Astrocyte (in vitro differentiated cells and primary cell): ENCODE measurements at regions not wholly inside any gene's neighbourhood (a gene's known extent, or its start where the extent isn't known, plus 50 kb on each side); places are given as distances from the start of the nearest gene placed in this dataset.

Experiments used
- DNase-seq: peaks from one replicate; pipeline ENCODE4 v3.0.0-alpha.2; 2010; ENCODE audit warnings: low read depth
- FAIRE-seq: peaks from 2 replicates; lab custom pipeline; 2011; peaks lifted over from hg19 to GRCh38; lab: Jason Lieb, UNC
- H2AFZ ChIP-seq: 2 replicates; pipeline ENCODE4 v1.6.0; 2012; ENCODE audit warnings: low read depth, low read length, inconsistent platforms
- H3K27ac ChIP-seq: 2 replicates; pipeline ENCODE4 v1.5.1; 2011; ENCODE audit warnings: low read depth, low read length, inconsistent platforms
- H3K27me3 ChIP-seq: 2 replicates; pipeline ENCODE4 v1.6.0; 2011; ENCODE audit warnings: low read length, inconsistent platforms; ENCODE audit not compliant: insufficient read depth
- H3K36me3 ChIP-seq: 2 replicates; pipeline ENCODE4 v1.5.1; 2011; ENCODE audit warnings: low read length, inconsistent platforms; ENCODE audit not compliant: insufficient read depth
- H3K4me1 ChIP-seq: 2 replicates; pipeline ENCODE4 v1.5.1; 2011; ENCODE audit warnings: low read length, inconsistent platforms; ENCODE audit not compliant: insufficient read depth
- H3K4me2 ChIP-seq: 2 replicates; pipeline ENCODE4 v1.6.0; 2012; ENCODE audit warnings: low read length, inconsistent platforms
- H3K4me3 ChIP-seq: 2 replicates; pipeline ENCODE4 v1.5.1; 2011; ENCODE audit warnings: low read depth, mild to moderate bottlenecking, low read length, inconsistent platforms; ENCODE audit not compliant: insufficient read depth
- H3K79me2 ChIP-seq: 2 replicates; pipeline ENCODE4 v1.6.0; 2012; ENCODE audit warnings: mild to moderate bottlenecking, low read length, inconsistent platforms; ENCODE audit not compliant: insufficient read depth
- H3K9ac ChIP-seq: 2 replicates; pipeline ENCODE4 v1.6.0; 2012; ENCODE audit warnings: mild to moderate bottlenecking, low read length, inconsistent platforms
- H3K9me3 ChIP-seq: 2 replicates; pipeline ENCODE4 v1.5.1; 2012; ENCODE audit warnings: low read depth, mild to moderate bottlenecking, low read length, inconsistent platforms; ENCODE audit not compliant: insufficient read depth
- H4K20me1 ChIP-seq: 2 replicates; pipeline ENCODE4 v1.6.0; 2012; ENCODE audit warnings: low read length, inconsistent platforms; ENCODE audit not compliant: insufficient read depth
- H3K27ac Mint-ChIP-seq: one replicate; pipeline ENCODE4 v1.8.0; 2021; ENCODE audit warnings: mild to moderate bottlenecking, mixed read lengths; ENCODE audit not compliant: unreplicated experiment
- H3K27me3 Mint-ChIP-seq: one replicate; pipeline ENCODE4 v1.8.0; 2021; ENCODE audit warnings: low read depth, mixed read lengths; ENCODE audit not compliant: unreplicated experiment
- H3K36me3 Mint-ChIP-seq: one replicate; pipeline ENCODE4 v1.8.0; 2021; ENCODE audit warnings: low read depth, mixed read lengths; ENCODE audit not compliant: unreplicated experiment
- H3K4me1 Mint-ChIP-seq: one replicate; pipeline ENCODE4 v1.8.0; 2021; ENCODE audit warnings: low read depth, mixed read lengths; ENCODE audit not compliant: unreplicated experiment
- H3K4me3 Mint-ChIP-seq: one replicate; pipeline ENCODE4 v1.8.0; 2021; ENCODE audit warnings: mild to moderate bottlenecking, moderate library complexity, mixed read lengths; ENCODE audit not compliant: unreplicated experiment
- H3K9me3 Mint-ChIP-seq: one replicate; pipeline ENCODE4 v1.8.0; 2021; ENCODE audit warnings: mild to moderate bottlenecking, mixed read lengths; ENCODE audit not compliant: unreplicated experiment
- EZH2 ChIP-seq: IDR thresholded peaks from 2 replicates; pipeline ENCODE4 v1.6.1; 2012; ENCODE audit warnings: mild to moderate bottlenecking, low read length, inconsistent platforms; ENCODE audit not compliant: insufficient read depth
- TF ChIP-seq, protein P1 (sequence below): IDR thresholded peaks from 2 replicates; pipeline ENCODE4 v1.5.1; 2011; ENCODE audit warnings: low read depth, mild to moderate bottlenecking, inconsistent platforms, low read length, moderate library complexity; ENCODE audit not compliant: insufficient read depth

DNA sequence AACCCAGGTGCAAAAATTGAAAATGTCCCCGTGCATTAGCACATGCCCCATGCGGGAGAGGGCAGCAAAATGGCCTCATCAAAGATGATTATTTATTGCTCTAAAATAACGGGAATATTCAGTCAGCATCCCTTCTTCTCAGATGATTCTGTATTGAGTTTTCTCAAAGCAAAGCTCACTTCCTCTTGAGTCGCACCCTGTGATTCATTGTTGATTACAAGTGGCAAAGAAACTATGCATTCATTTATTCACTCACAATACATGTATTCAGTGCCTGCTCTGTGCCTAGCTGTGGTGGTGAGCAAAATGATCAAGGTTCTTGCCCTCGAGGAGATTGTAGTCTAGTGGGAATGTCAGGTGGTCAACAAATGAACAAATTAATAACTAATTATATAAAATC, 226.0 kb upstream of the KAZN start:
- Mint-ChIP-seq H3K4me1 (no peaks in the 10 kb centered on the region), H3K27me3 (peaks cover 17% of the 10 kb centered on the region), H3K9me3 (no peaks in the 10 kb centered on the region), H3K27ac (no peak overlapping the region), H3K4me3 (no peak overlapping the region), H3K36me3 (no peaks in the 10 kb centered on the region)
- Histone ChIP-seq H3K4me2 (no peak overlapping the region), H3K9ac (no peak overlapping the region), H3K79me2 (no peaks in the 10 kb centered on the region), H3K4me1 (no peaks in the 10 kb centered on the region), H3K27me3 (peaks cover 2% of the 10 kb centered on the region), H3K4me3 (no peak overlapping the region), H2AFZ (no peak overlapping the region), H3K9me3 (no peaks in the 10 kb centered on the region), H3K27ac (no peak overlapping the region), H4K20me1 (no peaks in the 10 kb centered on the region), H3K36me3 (no peaks in the 10 kb centered on the region)
- DNase-seq (no peak), FAIRE-seq (no peak)
- no peak for TF ChIP-seq EZH2
- TF ChIP-seq, protein P1, sequence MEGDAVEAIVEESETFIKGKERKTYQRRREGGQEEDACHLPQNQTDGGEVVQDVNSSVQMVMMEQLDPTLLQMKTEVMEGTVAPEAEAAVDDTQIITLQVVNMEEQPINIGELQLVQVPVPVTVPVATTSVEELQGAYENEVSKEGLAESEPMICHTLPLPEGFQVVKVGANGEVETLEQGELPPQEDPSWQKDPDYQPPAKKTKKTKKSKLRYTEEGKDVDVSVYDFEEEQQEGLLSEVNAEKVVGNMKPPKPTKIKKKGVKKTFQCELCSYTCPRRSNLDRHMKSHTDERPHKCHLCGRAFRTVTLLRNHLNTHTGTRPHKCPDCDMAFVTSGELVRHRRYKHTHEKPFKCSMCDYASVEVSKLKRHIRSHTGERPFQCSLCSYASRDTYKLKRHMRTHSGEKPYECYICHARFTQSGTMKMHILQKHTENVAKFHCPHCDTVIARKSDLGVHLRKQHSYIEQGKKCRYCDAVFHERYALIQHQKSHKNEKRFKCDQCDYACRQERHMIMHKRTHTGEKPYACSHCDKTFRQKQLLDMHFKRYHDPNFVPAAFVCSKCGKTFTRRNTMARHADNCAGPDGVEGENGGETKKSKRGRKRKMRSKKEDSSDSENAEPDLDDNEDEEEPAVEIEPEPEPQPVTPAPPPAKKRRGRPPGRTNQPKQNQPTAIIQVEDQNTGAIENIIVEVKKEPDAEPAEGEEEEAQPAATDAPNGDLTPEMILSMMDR, result no peak

GRCh38 chr1:14373081-14373758, 225.3 kb upstream of the KAZN start:
- no peaks in the 10 kb centered on the region for H3K79me2 ChIP-seq
- DNase-seq (no peak), FAIRE-seq (no peak)
- no peaks in the 10 kb centered on the region for H3K9me3 ChIP-seq
- Mint-ChIP-seq H3K9me3 (no peaks in the 10 kb centered on the region), H3K27ac (no peak overlapping the region), H3K27me3 (peaks cover 15% of the 10 kb centered on the region), H3K4me1 (no peaks in the 10 kb centered on the region), H3K4me3 (no peak overlapping the region), H3K36me3 (no peaks in the 10 kb centered on the region)
- H3K36me3 ChIP-seq, result no peaks in the 10 kb centered on the region
- H3K27ac ChIP-seq, result no peak overlapping the region
- no peak overlapping the region for H3K9ac ChIP-seq
- peaks cover 2% of the 10 kb centered on the region for H3K27me3 ChIP-seq
- H3K4me1 ChIP-seq, result no peaks in the 10 kb centered on the region
- no peak overlapping the region for H3K4me3 ChIP-seq
- no peaks in the 10 kb centered on the region for H4K20me1 ChIP-seq
- no peak for TF ChIP-seq EZH2
- TF ChIP-seq, protein P1, result no peak
- no peak overlapping the region for H2AFZ ChIP-seq
- H3K4me2 ChIP-seq, result no peak overlapping the region

DNA sequence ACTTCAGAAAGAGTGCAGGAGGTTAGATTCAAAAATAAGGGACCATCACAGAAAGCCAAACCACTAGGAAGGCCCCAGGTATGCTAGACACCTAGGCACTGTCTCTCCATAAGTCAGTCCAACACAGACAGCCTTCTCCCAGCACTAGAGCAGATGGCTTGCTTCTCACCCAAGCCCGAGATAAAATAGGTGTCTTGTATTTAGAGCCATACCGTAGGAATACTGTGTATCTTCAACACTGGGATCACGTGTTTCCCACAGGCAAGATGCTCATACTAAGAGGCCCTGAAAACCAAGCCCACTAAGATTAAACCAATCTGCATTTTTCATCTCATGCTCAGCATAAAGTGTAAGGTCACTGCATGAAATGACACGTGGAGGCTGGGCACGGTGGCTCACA, 223.3 kb upstream of the KAZN start:
- no peak overlapping the region for H2AFZ ChIP-seq
- no peak for TF ChIP-seq EZH2
- TF ChIP-seq, protein P1, result no peak
- peaks cover 5% of the 10 kb centered on the region for H3K9me3 ChIP-seq
- H3K9ac ChIP-seq, result no peak overlapping the region
- no peak for DNase-seq
- Mint-ChIP-seq H3K27me3 (peaks cover 3% of the 10 kb centered on the region), H3K4me1 (no peaks in the 10 kb centered on the region), H3K9me3 (peaks cover 3% of the 10 kb centered on the region), H3K4me3 (no peak overlapping the region), H3K27ac (no peak overlapping the region), H3K36me3 (no peaks in the 10 kb centered on the region)
- no peaks in the 10 kb centered on the region for H3K79me2 ChIP-seq
- no peak for FAIRE-seq
- H4K20me1 ChIP-seq, result no peaks in the 10 kb centered on the region
- H3K4me3 ChIP-seq, result no peak overlapping the region
- no peaks in the 10 kb centered on the region for H3K36me3 ChIP-seq
- no peaks in the 10 kb centered on the region for H3K4me1 ChIP-seq
- H3K27me3 ChIP-seq, result no peaks in the 10 kb centered on the region
- no peak overlapping the region for H3K4me2 ChIP-seq
- H3K27ac ChIP-seq, result no peak overlapping the region
